ENCODE measurements at regions not wholly inside any gene's neighbourhood (a gene's known extent, or its start where the extent isn't known, plus 50 kb on each side); places are given as distances from the start of the nearest gene placed in this dataset.

DNA sequence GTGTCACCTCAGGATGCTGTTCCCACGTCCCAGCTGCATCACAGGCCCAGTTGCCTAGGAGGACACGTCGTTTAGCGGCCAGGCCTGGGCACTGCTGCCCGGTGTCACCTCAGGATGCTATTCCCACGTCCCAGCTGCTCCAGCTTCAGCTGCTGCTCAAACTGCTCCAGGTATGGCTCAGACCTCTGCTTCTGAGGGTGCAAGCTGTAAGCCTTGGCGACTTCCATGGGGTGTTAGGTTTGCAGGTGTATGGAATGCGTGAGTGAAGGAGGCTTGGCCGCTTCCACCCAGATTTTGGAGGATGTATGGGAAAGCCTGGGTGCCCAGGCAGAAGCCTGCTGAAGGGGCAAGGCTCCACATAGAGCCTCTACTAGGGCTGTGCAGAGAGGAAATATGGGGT lies 205.3 kb upstream of the B3GAT1 start:
- no peaks in the 10 kb centered on the region for H3K27me3 ChIP-seq (ENCODE audit: control insufficient read depth, insufficient read depth, low read length)
- H2AFZ ChIP-seq (ENCODE audit: low read length) = no peak overlapping the region
- no peaks in the 10 kb centered on the region for H3K9me3 ChIP-seq (ENCODE audit: control insufficient read depth, insufficient read depth, low read depth, low read length)
- H4K20me1 ChIP-seq (ENCODE audit: control insufficient read depth, extremely low read depth, insufficient read depth, low read length) = no peaks in the 10 kb centered on the region
- no peak for TF ChIP-seq EZH2 (IDR thresholded peaks at IDR 0.05; ENCODE audit: low read length, missing control alignments)
- TF ChIP-seq, protein P1, sequence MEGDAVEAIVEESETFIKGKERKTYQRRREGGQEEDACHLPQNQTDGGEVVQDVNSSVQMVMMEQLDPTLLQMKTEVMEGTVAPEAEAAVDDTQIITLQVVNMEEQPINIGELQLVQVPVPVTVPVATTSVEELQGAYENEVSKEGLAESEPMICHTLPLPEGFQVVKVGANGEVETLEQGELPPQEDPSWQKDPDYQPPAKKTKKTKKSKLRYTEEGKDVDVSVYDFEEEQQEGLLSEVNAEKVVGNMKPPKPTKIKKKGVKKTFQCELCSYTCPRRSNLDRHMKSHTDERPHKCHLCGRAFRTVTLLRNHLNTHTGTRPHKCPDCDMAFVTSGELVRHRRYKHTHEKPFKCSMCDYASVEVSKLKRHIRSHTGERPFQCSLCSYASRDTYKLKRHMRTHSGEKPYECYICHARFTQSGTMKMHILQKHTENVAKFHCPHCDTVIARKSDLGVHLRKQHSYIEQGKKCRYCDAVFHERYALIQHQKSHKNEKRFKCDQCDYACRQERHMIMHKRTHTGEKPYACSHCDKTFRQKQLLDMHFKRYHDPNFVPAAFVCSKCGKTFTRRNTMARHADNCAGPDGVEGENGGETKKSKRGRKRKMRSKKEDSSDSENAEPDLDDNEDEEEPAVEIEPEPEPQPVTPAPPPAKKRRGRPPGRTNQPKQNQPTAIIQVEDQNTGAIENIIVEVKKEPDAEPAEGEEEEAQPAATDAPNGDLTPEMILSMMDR (conservative IDR thresholded peaks at IDR 0.05 in 1 of 2, IDR thresholded peaks at IDR 0.05 in 1 of 2; ENCODE audit: low read depth in 1 of 2, low read length in 2 of 2) = no peak
- no peak overlapping the region for H3K27ac ChIP-seq (ENCODE audit: insufficient read depth, low read length)
- no peaks in the 10 kb centered on the region for H3K36me3 ChIP-seq (ENCODE audit: control insufficient read depth, insufficient read depth, low read length)
- no peak overlapping the region for H3K9ac ChIP-seq (ENCODE audit: insufficient read depth, low read length)
- H3K4me2 ChIP-seq (ENCODE audit: extremely low read depth, insufficient read depth, low read length) = no peak overlapping the region
- H3K4me1 ChIP-seq (ENCODE audit: control insufficient read depth, extremely low read depth, insufficient read depth, low read length) = no peaks in the 10 kb centered on the region
- no peaks in the 10 kb centered on the region for H3K79me2 ChIP-seq (ENCODE audit: control insufficient read depth, insufficient read depth, low read length)
- no peak overlapping the region for H3K4me3 ChIP-seq (replicated peaks in 1 of 4; ENCODE audit: control extremely low read depth in 1 of 4, insufficient read depth in 1 of 4, low read depth in 3 of 4, low read length in 4 of 4)
- DNase-seq (ENCODE audit: low read depth in 2 of 2) = no peak

DNA sequence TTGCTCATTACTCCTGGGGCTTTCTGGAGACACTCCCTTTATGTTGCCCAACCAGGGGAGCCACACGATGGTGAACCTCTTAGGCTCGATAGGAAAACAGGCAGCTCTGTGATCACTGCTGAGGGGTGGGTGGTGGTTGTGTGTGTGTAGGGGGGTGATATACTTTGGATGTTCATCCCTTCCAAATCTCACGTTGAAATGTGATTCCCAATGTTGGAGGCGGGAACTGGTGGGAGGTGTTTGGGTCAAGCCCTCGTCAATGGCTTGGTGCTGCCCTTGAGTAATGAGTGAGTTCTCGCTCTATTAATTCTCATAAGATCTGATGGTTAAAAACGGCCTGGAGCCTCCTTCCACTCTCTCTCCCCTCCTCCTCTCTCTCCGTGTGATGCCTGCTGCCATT lies 204.0 kb upstream of the B3GAT1 start:
- H3K9ac ChIP-seq (ENCODE audit: insufficient read depth, low read length) = no peak overlapping the region
- no peak overlapping the region for H2AFZ ChIP-seq (ENCODE audit: low read length)
- TF ChIP-seq, protein P1 (conservative IDR thresholded peaks at IDR 0.05 in 1 of 2, IDR thresholded peaks at IDR 0.05 in 1 of 2; ENCODE audit: low read depth in 1 of 2, low read length in 2 of 2) = no peak
- TF ChIP-seq EZH2 (IDR thresholded peaks at IDR 0.05; ENCODE audit: low read length, missing control alignments) = no peak
- H3K4me3 ChIP-seq (replicated peaks in 1 of 4; ENCODE audit: control extremely low read depth in 1 of 4, insufficient read depth in 1 of 4, low read depth in 3 of 4, low read length in 4 of 4) = no peak overlapping the region
- H3K27me3 ChIP-seq (ENCODE audit: control insufficient read depth, insufficient read depth, low read length) = no peaks in the 10 kb centered on the region
- no peak for DNase-seq (ENCODE audit: low read depth in 2 of 2)
- H4K20me1 ChIP-seq (ENCODE audit: control insufficient read depth, extremely low read depth, insufficient read depth, low read length) = no peaks in the 10 kb centered on the region
- no peaks in the 10 kb centered on the region for H3K9me3 ChIP-seq (ENCODE audit: control insufficient read depth, insufficient read depth, low read depth, low read length)
- no peaks in the 10 kb centered on the region for H3K4me1 ChIP-seq (ENCODE audit: control insufficient read depth, extremely low read depth, insufficient read depth, low read length)
- H3K79me2 ChIP-seq (ENCODE audit: control insufficient read depth, insufficient read depth, low read length) = no peaks in the 10 kb centered on the region
- no peaks in the 10 kb centered on the region for H3K36me3 ChIP-seq (ENCODE audit: control insufficient read depth, insufficient read depth, low read length)
- H3K4me2 ChIP-seq (ENCODE audit: extremely low read depth, insufficient read depth, low read length) = no peak overlapping the region
- no peak overlapping the region for H3K27ac ChIP-seq (ENCODE audit: insufficient read depth, low read length)

DNA sequence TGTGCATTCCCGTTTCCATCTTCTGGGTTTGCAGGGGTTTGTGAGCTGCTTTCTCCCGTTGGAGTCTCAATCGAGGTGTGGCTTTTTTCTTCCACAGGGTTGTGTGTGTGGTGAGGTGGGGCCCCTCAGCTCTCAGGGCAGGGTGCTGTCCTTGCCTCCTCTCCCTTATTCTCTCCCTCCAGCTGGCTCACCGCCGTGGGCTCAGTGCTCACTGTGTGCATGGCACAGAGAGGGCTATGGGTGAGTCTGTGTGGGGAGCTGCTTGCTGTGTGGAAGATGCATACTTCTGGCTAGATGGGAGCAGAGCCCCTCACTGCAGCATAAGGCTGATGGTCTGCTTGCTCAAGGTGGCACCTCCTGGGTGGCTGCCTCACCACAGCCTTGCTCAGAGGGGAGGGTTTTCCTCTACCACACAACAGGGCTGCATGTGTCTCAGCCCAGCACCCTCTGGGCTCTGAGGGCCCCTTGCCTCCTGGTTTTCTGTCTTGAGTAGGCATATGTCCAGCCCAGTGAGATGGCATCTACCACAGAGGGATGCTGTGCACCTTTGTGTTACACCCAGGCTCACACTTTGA lies 203.1 kb upstream of the B3GAT1 start:
- no peak overlapping the region for H3K9ac ChIP-seq (ENCODE audit: insufficient read depth, low read length)
- no peaks in the 10 kb centered on the region for H3K9me3 ChIP-seq (ENCODE audit: control insufficient read depth, insufficient read depth, low read depth, low read length)
- H4K20me1 ChIP-seq (ENCODE audit: control insufficient read depth, extremely low read depth, insufficient read depth, low read length) = no peaks in the 10 kb centered on the region
- no peak for DNase-seq (ENCODE audit: low read depth in 2 of 2)
- H3K27ac ChIP-seq (ENCODE audit: insufficient read depth, low read length) = no peak overlapping the region
- TF ChIP-seq, protein P1 (conservative IDR thresholded peaks at IDR 0.05 in 1 of 2, IDR thresholded peaks at IDR 0.05 in 1 of 2; ENCODE audit: low read depth in 1 of 2, low read length in 2 of 2) = no peak
- no peak for TF ChIP-seq EZH2 (IDR thresholded peaks at IDR 0.05; ENCODE audit: low read length, missing control alignments)
- no peaks in the 10 kb centered on the region for H3K4me1 ChIP-seq (ENCODE audit: control insufficient read depth, extremely low read depth, insufficient read depth, low read length)
- no peak overlapping the region for H2AFZ ChIP-seq (ENCODE audit: low read length)
- H3K4me2 ChIP-seq (ENCODE audit: extremely low read depth, insufficient read depth, low read length) = no peak overlapping the region
- H3K4me3 ChIP-seq (replicated peaks in 1 of 4; ENCODE audit: control extremely low read depth in 1 of 4, insufficient read depth in 1 of 4, low read depth in 3 of 4, low read length in 4 of 4) = no peak overlapping the region
- H3K27me3 ChIP-seq (ENCODE audit: control insufficient read depth, insufficient read depth, low read length) = no peaks in the 10 kb centered on the region
- H3K79me2 ChIP-seq (ENCODE audit: control insufficient read depth, insufficient read depth, low read length) = no peaks in the 10 kb centered on the region
- H3K36me3 ChIP-seq (ENCODE audit: control insufficient read depth, insufficient read depth, low read length) = no peaks in the 10 kb centered on the region
